ENCODE measurements at regions not wholly inside any gene's neighbourhood (a gene's known extent, or its start where the extent isn't known, plus 50 kb on each side); places are given as distances from the start of the nearest gene placed in this dataset.
"Not testable (repeated sequence)": the region's sequence is repeated elsewhere in the genome, so short reads cannot be mapped to it uniquely, and the experiment has no call there.

GRCh38 chr1:120664376-120665249 is 59.1 kb upstream of the NBPF26 start:
- not testable (repeated sequence) for H3K4me3 ChIP-seq (ENCODE audit: low read length); DNase-seq; H3K9me3 ChIP-seq (ENCODE audit: control insufficient read depth, low read depth, low read length); H3K4me1 ChIP-seq (ENCODE audit: control insufficient read depth, insufficient read depth, low read length); H3K27me3 ChIP-seq (ENCODE audit: control insufficient read depth, insufficient read depth, low read length); H3K27ac ChIP-seq (ENCODE audit: low read length); H3K36me3 ChIP-seq (ENCODE audit: control insufficient read depth, insufficient read depth, low read length)
- no CpG with 5 or more reads among the region's 22 CpGs for WGBS (ENCODE audit: insufficient coverage, low lambda C conversion rate)

GRCh38 chr1:120665250-120665577 is 58.5 kb upstream of the NBPF26 start:
- H3K9me3 ChIP-seq (ENCODE audit: control insufficient read depth, low read depth, low read length); H3K36me3 ChIP-seq (ENCODE audit: control insufficient read depth, insufficient read depth, low read length); DNase-seq; H3K27me3 ChIP-seq (ENCODE audit: control insufficient read depth, insufficient read depth, low read length); H3K4me1 ChIP-seq (ENCODE audit: control insufficient read depth, insufficient read depth, low read length); H3K4me3 ChIP-seq (ENCODE audit: low read length); H3K27ac ChIP-seq (ENCODE audit: low read length): not testable (repeated sequence)
- no CpG with 5 or more reads among the region's 33 CpGs for WGBS (ENCODE audit: insufficient coverage, low lambda C conversion rate)

- no CpG with 5 or more reads among the region's 1 CpG for WGBS (ENCODE audit: insufficient coverage, low lambda C conversion rate)
- not testable (repeated sequence) for H3K4me3 ChIP-seq (ENCODE audit: low read length); H3K9me3 ChIP-seq (ENCODE audit: control insufficient read depth, low read depth, low read length); H3K27ac ChIP-seq (ENCODE audit: low read length); DNase-seq; H3K36me3 ChIP-seq (ENCODE audit: control insufficient read depth, insufficient read depth, low read length); H3K27me3 ChIP-seq (ENCODE audit: control insufficient read depth, insufficient read depth, low read length); H3K4me1 ChIP-seq (ENCODE audit: control insufficient read depth, insufficient read depth, low read length)
Measured at GRCh38 chr1:120668187-120668586, 55.6 kb upstream of the NBPF26 start.

All from large intestine (tissue), 3 donors.